ENCODE measurements at regions not wholly inside any gene's neighbourhood (a gene's known extent, or its start where the extent isn't known, plus 50 kb on each side); places are given as distances from the start of the nearest gene placed in this dataset.

DNA sequence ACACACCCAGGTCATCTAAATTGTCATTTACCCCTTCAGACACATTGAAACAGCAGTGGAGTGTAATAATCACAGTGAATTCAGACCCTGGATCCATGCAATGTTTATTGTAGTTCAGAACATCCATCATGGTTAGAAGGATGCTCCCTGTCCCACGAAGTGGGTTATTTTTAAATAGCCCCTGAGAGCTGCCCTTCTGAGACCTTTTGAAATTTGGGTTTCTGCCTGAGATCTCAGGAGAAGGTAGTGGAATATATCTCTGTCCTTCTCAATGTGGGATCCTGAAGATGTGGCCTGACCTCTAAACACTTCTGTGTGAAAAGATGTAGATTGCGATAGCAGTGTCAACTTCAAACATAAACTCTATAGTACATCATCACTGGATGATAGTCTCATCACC, 1080.6 kb downstream of the TMEM121 start:
- no peak for DNase-seq (ENCODE audit: low spot score)
- intact Hi-C loops (cut with micrococcal nuclease; ENCODE audit: unreplicated experiment), result no loop called here
- BruUV-seq (replicated peaks), result no TSS peak
- CTCF ChIA-PET, result no interaction called here
- Histone ChIP-seq H3K4me3 (ENCODE audit: low read depth, low read length, poor library complexity, severe bottlenecking) (no peak overlapping the region), H3K27ac (ENCODE audit: low read depth, low read length, poor library complexity, severe bottlenecking) (no peak overlapping the region), H3K36me3 (ENCODE audit: insufficient read depth, low read length, poor library complexity, severe bottlenecking) (no peaks in the 10 kb centered on the region), H3K4me1 (ENCODE audit: insufficient read depth, low read length, poor library complexity, severe bottlenecking) (no peaks in the 10 kb centered on the region), H3K9me3 (ENCODE audit: low read depth, low read length, poor library complexity, severe bottlenecking) (no peaks in the 10 kb centered on the region), H3K27me3 (replicated peaks; ENCODE audit: insufficient read depth, low read depth, low read length, poor library complexity) (peaks cover 18% of the 10 kb centered on the region)
- TF ChIP-seq, protein P1, sequence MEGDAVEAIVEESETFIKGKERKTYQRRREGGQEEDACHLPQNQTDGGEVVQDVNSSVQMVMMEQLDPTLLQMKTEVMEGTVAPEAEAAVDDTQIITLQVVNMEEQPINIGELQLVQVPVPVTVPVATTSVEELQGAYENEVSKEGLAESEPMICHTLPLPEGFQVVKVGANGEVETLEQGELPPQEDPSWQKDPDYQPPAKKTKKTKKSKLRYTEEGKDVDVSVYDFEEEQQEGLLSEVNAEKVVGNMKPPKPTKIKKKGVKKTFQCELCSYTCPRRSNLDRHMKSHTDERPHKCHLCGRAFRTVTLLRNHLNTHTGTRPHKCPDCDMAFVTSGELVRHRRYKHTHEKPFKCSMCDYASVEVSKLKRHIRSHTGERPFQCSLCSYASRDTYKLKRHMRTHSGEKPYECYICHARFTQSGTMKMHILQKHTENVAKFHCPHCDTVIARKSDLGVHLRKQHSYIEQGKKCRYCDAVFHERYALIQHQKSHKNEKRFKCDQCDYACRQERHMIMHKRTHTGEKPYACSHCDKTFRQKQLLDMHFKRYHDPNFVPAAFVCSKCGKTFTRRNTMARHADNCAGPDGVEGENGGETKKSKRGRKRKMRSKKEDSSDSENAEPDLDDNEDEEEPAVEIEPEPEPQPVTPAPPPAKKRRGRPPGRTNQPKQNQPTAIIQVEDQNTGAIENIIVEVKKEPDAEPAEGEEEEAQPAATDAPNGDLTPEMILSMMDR (conservative IDR thresholded peaks at IDR 0.05; ENCODE audit: low read depth, low read length), result no peak
- no peak for TF ChIP-seq EZH2 (IDR thresholded peaks at IDR 0.05; ENCODE audit: borderline replicate concordance, low read depth, low read length, poor library complexity, severe bottlenecking)
- POLR2A ChIA-PET (ENCODE audit: low non-redundant PET), result no interaction called here

DNA sequence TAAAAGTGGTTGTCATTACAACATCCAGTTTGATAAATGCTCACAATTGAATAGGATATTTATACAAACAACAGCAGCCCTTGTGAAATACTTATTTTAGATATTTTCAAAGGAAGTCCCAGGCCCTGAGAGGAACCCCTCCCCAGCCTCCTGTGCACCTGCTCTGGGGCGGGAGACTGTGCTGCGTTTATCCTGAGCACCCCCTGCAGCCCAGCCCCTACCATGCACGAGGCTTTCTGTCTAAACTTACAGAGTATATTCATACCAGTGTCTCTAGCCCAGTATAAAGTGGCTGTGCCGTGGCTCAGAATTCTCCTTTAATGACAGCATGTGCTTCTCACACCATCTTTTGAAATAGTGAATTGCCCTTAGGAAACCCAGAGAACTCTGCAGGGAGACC, 1084.3 kb downstream of the TMEM121 start:
- Histone ChIP-seq H3K27me3 (replicated peaks; ENCODE audit: insufficient read depth, low read depth, low read length, poor library complexity) (peaks cover 26% of the 10 kb centered on the region), H3K4me1 (ENCODE audit: insufficient read depth, low read length, poor library complexity, severe bottlenecking) (no peaks in the 10 kb centered on the region), H3K27ac (ENCODE audit: low read depth, low read length, poor library complexity, severe bottlenecking) (no peak overlapping the region), H3K4me3 (ENCODE audit: low read depth, low read length, poor library complexity, severe bottlenecking) (no peak overlapping the region), H3K36me3 (ENCODE audit: insufficient read depth, low read length, poor library complexity, severe bottlenecking) (no peaks in the 10 kb centered on the region), H3K9me3 (ENCODE audit: low read depth, low read length, poor library complexity, severe bottlenecking) (no peaks in the 10 kb centered on the region)
- TF ChIP-seq, protein P1 (conservative IDR thresholded peaks at IDR 0.05; ENCODE audit: low read depth, low read length), result no peak
- no peak for TF ChIP-seq EZH2 (IDR thresholded peaks at IDR 0.05; ENCODE audit: borderline replicate concordance, low read depth, low read length, poor library complexity, severe bottlenecking)
- ChIA-PET POLR2A (ENCODE audit: low non-redundant PET) (no interaction called here), CTCF (no interaction called here)
- intact Hi-C loops (cut with micrococcal nuclease; ENCODE audit: unreplicated experiment), result no loop called here
- no peak for DNase-seq (ENCODE audit: low spot score)
- no TSS peak for BruUV-seq (replicated peaks)

DNA sequence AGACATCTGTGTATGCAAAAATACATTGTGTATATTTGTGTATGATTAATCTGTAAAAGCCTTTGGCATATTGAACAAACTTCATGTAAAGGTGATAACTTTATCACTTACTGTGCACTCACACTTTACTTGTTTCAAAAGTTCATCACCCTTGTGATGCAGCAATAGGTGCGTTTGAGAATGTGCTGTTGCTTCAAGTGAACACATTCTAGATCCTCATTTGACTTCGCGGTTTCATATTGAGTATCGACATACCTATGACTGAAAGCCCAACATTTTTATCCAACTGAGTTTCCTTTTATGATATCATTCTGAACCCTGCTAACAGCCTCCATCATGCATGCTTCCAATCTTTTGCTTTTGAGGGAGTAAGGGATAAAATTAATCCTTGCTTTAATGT, 1086.9 kb downstream of the TMEM121 start:
- ChIA-PET POLR2A (ENCODE audit: low non-redundant PET) (no interaction called here), CTCF (no interaction called here)
- no peak overlapping the region for H3K27ac ChIP-seq (ENCODE audit: low read depth, low read length, poor library complexity, severe bottlenecking)
- no peak overlapping the region for H3K4me3 ChIP-seq (ENCODE audit: low read depth, low read length, poor library complexity, severe bottlenecking)
- DNase-seq (ENCODE audit: low spot score), result no peak
- H3K4me1 ChIP-seq (ENCODE audit: insufficient read depth, low read length, poor library complexity, severe bottlenecking), result no peaks in the 10 kb centered on the region
- intact Hi-C loops (cut with micrococcal nuclease; ENCODE audit: unreplicated experiment), result no loop called here
- no TSS peak for BruUV-seq (replicated peaks)
- H3K27me3 ChIP-seq (replicated peaks; ENCODE audit: insufficient read depth, low read depth, low read length, poor library complexity), result peaks cover 21% of the 10 kb centered on the region
- no peaks in the 10 kb centered on the region for H3K36me3 ChIP-seq (ENCODE audit: insufficient read depth, low read length, poor library complexity, severe bottlenecking)
- no peaks in the 10 kb centered on the region for H3K9me3 ChIP-seq (ENCODE audit: low read depth, low read length, poor library complexity, severe bottlenecking)
- TF ChIP-seq EZH2 (IDR thresholded peaks at IDR 0.05; ENCODE audit: borderline replicate concordance, low read depth, low read length, poor library complexity, severe bottlenecking), result no peak
- TF ChIP-seq, protein P1 (conservative IDR thresholded peaks at IDR 0.05; ENCODE audit: low read depth, low read length), result no peak
